DMS153 treated with DMSO at 0.1 percent for 48 hours (cell line): ENCODE measurements at regions not wholly inside any gene's neighbourhood (a gene's known extent, or its start where the extent isn't known, plus 50 kb on each side); places are given as distances from the start of the nearest gene placed in this dataset.
A peak's percentile ranks its signal among the peaks of the same experiment; 100 is the strongest.
"Not testable (repeated sequence)": the region's sequence is repeated elsewhere in the genome, so short reads cannot be mapped to it uniquely, and the experiment has no call there.

Source experiments
- DNase-seq: peaks from one replicate; lab custom pipeline; 2025; ENCODE audit not compliant: unreplicated experiment; lab: John Stamatoyannopoulos, UW

- no peak for DNase-seq
Observed at GRCh38 chr10:91745090-91745831, 53.0 kb upstream of the TNKS2 start.

- no peak for DNase-seq
Observed at GRCh38 chr10:91743465-91743864, 54.8 kb upstream of the TNKS2 start.

GRCh38 chr10:91742229-91742628 is 56.0 kb upstream of the TNKS2 start:
- DNase-seq: no peak

GRCh38 chr10:91741356-91741755 is 56.9 kb upstream of the TNKS2 start:
- no peak for DNase-seq

- no peak for DNase-seq
Observed at GRCh38 chr10:91740353-91740924, 57.8 kb upstream of the TNKS2 start.

- not testable (repeated sequence) for DNase-seq
Observed at GRCh38 chr10:91732265-91732664, 66.0 kb upstream of the TNKS2 start.

- DNase-seq: not testable (repeated sequence)
Observed at GRCh38 chr10:91729339-91729738, 68.9 kb upstream of the TNKS2 start.

GRCh38 chr10:91726355-91726754 is 71.9 kb upstream of the TNKS2 start:
- no peak for DNase-seq

GRCh38 chr10:91724933-91725332 is 73.3 kb upstream of the TNKS2 start:
- DNase-seq: no peak

- DNase-seq: no peak
Observed at GRCh38 chr10:91713461-91714072, 80.7 kb upstream of the PPP1R3C start.

- DNase-seq: no peak
Observed at GRCh38 chr10:91711885-91712680, 79.2 kb upstream of the PPP1R3C start.

GRCh38 chr10:91709394-91709798 is 76.5 kb upstream of the PPP1R3C start:
- peak; percentile 67 for DNase-seq

GRCh38 chr10:91708174-91708861 is 75.4 kb upstream of the PPP1R3C start:
- DNase-seq: peak; percentile 9

- DNase-seq: no peak
Observed at GRCh38 chr10:91707236-91707635, 74.4 kb upstream of the PPP1R3C start.

GRCh38 chr10:91705948-91706670 is 73.2 kb upstream of the PPP1R3C start:
- no peak for DNase-seq

- no peak for DNase-seq
Observed at GRCh38 chr10:91702620-91703019, 69.7 kb upstream of the PPP1R3C start.

GRCh38 chr10:91700788-91701444 is 68.0 kb upstream of the PPP1R3C start:
- no peak for DNase-seq

- no peak for DNase-seq
Observed at GRCh38 chr10:91700273-91700672, 67.4 kb upstream of the PPP1R3C start.

- DNase-seq: no peak
Observed at GRCh38 chr10:91698258-91698657, 65.4 kb upstream of the PPP1R3C start.
